Naive thymus-derived CD8-positive, alpha-beta T cell (primary cell): ENCODE measurements at regions not wholly inside any gene's neighbourhood (a gene's known extent, or its start where the extent isn't known, plus 50 kb on each side); places are given as distances from the start of the nearest gene placed in this dataset.
A peak's percentile ranks its signal among the peaks of the same experiment; 100 is the strongest.
"Not testable (repeated sequence)": the region's sequence is repeated elsewhere in the genome, so short reads cannot be mapped to it uniquely, and the experiment has no call there.

Experiments
- ATAC-seq, 2 donors: fragments of 150-1000 bp; cut with Tn5 transposase in 1 of 2; sonication (Bioruptor Pico), chemical (Tn5 transposase) in 1 of 2; 1 replicate in 1 of 2; 2 replicates in 1 of 2; pipeline ENCODE4 v1.10.0; 2021; ENCODE audit warnings: mild to moderate bottlenecking in 2 of 2, moderate library complexity in 2 of 2
- POLR2A ChIA-PET: fragments of 350-600 bp; sonication (Branson Sonifier 250); formaldehyde crosslinking; loops from one replicate; lab custom pipeline; 2021; ENCODE audit warnings: antibody characterized with exemption; lab: Charles Lee
- DNase-seq, 10 donors: peaks; one replicate each; pipeline versions ENCODE4 v3.0.0 to v3.0.0-alpha.2; 2020 to 2022
- H3K27ac Mint-ChIP-seq, 10 donors: one replicate each; pipeline ENCODE4 v1.8.0; 2020 to 2022; ENCODE audit warnings: mild to moderate bottlenecking in 10 of 10, mixed read lengths in 10 of 10, moderate library complexity in 4 of 10, inconsistent platforms in 1 of 10
- H3K27me3 Mint-ChIP-seq, 5 donors: one replicate each; pipeline ENCODE4 v1.8.0; 2021 to 2022; ENCODE audit warnings: mixed read lengths in 5 of 5
- H3K36me3 Mint-ChIP-seq, 3 donors: one replicate each; pipeline ENCODE4 v1.8.0; 2020 to 2022; ENCODE audit warnings: mixed read lengths in 3 of 3, mild to moderate bottlenecking in 2 of 3, inconsistent platforms in 1 of 3
- H3K4me1 Mint-ChIP-seq, 4 donors: one replicate each; pipeline ENCODE4 v1.8.0; 2021 to 2022; ENCODE audit warnings: mixed read lengths in 4 of 4
- H3K4me3 Mint-ChIP-seq, 10 donors: one replicate each; pipeline ENCODE4 v1.8.0; 2020 to 2022; ENCODE audit warnings: mild to moderate bottlenecking in 10 of 10, mixed read lengths in 10 of 10, moderate library complexity in 6 of 10, inconsistent platforms in 1 of 10
- H3K9me3 Mint-ChIP-seq, 9 donors: one replicate each; pipeline ENCODE4 v1.8.0; 2020 to 2022; ENCODE audit warnings: mixed read lengths in 9 of 9, mild to moderate bottlenecking in 3 of 9, inconsistent platforms in 1 of 9, moderate library complexity in 1 of 9

DNA sequence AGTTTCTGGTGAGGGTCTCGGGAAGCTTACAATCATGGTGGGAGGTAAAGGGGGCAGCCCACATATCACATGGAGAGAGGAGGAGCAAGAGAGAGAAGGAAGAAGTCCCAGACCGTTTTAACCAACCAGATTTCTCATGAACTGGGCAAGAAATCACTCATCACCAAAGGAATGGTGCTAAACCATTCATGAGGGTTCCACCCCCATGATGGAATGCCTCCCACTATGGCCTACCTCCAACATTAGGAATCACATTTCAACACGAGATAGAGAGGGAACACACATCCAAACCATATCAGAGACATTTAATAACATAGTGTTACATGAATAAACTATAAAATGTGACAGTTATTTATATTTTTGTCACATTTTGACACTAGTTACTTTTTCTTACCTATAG, 214.8 kb upstream of the MAGI2 start:
- DNase-seq (no peak), ATAC-seq (no peak)
- H3K27me3 Mint-ChIP-seq, result peaks cover 0 to 1% (median 0%) of the 10 kb centered on the region in 5 donors
- POLR2A ChIA-PET, result no interaction called here
- H3K36me3 Mint-ChIP-seq, result peaks cover 0 to 4% (median 3%) of the 10 kb centered on the region in 3 donors
- H3K4me3 Mint-ChIP-seq, result no peak overlapping the region
- peaks cover 0 to 5% (median 0%) of the 10 kb centered on the region in 9 donors for H3K9me3 Mint-ChIP-seq
- H3K27ac Mint-ChIP-seq, result no peak overlapping the region
- no peaks in the 10 kb centered on the region for H3K4me1 Mint-ChIP-seq

DNA sequence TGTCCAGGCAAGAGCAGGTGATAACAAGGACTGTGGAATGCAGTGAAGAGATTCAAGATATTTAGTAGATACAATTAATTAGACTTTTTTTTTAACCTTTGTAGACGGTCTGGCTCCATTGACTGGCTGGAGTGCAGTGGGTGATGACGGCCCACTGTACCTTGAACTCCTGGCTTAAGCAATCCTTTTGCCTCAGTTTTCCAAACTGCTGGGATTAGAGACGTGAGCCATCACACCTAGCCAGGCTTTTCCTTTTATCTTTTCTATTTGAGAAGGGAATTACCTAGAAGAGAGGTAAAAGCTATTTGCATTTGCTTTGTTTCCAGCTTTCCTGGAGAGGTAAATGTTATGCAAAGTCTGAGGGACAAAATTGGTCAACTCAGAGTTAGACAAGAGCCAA, 213.0 kb upstream of the MAGI2 start:
- Mint-ChIP-seq H3K4me1 (no peaks in the 10 kb centered on the region), H3K9me3 (peaks cover 0 to 5% (median 0%) of the 10 kb centered on the region in 9 donors), H3K36me3 (peaks cover 0 to 4% (median 3%) of the 10 kb centered on the region in 3 donors), H3K27me3 (peaks cover 0 to 1% (median 0%) of the 10 kb centered on the region in 5 donors), H3K4me3 (no peak overlapping the region), H3K27ac (no peak overlapping the region)
- ATAC-seq (no peak), DNase-seq (no peak)
- POLR2A ChIA-PET, result no interaction called here

DNA sequence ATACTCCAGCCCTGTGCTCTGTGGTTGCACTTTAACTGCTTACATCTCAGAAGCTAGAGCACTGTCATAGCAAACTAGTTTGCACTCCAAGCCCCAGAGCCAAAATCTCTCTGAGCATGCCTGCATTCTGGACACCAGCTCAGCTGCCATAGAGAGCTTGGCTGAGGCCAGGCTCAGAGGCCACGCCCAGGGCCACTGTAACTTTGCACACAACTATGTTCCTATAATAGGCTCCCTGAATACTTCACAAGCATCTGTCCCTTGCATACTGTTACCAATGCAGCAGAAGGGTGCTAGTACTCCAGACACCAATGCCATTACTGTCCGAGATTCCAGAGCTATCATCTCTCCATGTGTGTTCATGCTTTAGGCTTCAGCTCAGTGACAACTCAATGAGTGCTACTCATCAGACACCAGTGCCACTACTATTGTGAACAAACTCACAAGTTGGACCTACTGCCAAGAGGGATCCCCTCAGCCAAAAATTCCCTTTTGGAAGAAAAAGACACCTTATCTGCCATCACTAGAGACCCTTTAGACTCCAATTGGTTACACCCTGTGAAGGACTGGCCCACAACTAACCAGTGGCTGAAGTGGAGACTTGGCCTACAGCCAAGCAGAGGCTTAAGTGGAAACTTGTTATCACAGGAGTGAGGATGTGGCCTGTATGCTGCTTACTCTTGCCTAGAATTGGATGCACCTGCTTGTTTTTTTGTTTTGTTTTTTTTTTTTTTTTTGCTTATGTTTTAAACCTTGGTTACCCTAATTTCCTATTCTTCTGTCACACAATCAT, 211.6 kb upstream of the MAGI2 start:
- Mint-ChIP-seq H3K27ac (no peak overlapping the region), H3K27me3 (peaks cover 0 to 1% (median 0%) of the 10 kb centered on the region in 5 donors), H3K9me3 (peaks cover 0 to 5% (median 0%) of the 10 kb centered on the region in 9 donors), H3K4me1 (no peaks in the 10 kb centered on the region), H3K4me3 (no peak overlapping the region), H3K36me3 (peaks cover 0 to 3% (median 0%) of the 10 kb centered on the region in 3 donors)
- ATAC-seq (no peak), DNase-seq (no peak)
- POLR2A ChIA-PET, result no interaction called here

DNA sequence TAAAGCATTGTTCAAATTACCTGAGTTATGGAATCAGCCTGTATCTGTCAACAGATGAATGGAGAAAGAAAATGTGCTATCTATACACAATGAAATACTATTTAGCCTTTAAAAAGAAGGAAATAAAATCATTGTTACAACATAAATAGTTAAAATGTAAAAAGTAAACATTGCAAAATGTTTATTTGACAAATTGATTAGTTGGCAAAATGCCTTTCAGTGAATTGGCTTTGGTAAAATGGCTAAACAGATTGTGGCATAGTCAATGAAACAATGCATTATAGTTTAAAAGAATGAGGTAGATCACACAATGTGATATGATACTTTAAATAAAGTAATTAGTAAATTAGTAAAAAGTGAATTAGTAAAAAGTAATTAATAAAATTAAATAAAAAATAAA, 204.8 kb upstream of the MAGI2 start:
- POLR2A ChIA-PET, result no interaction called here
- Mint-ChIP-seq H3K27ac (no peak overlapping the region), H3K9me3 (peaks cover 0 to 3% (median 0%) of the 10 kb centered on the region in 9 donors), H3K27me3 (no peaks in the 10 kb centered on the region), H3K4me1 (no peaks in the 10 kb centered on the region), H3K36me3 (no peaks in the 10 kb centered on the region), H3K4me3 (no peak overlapping the region)
- DNase-seq, result no peak
- ATAC-seq, result no peak

DNA sequence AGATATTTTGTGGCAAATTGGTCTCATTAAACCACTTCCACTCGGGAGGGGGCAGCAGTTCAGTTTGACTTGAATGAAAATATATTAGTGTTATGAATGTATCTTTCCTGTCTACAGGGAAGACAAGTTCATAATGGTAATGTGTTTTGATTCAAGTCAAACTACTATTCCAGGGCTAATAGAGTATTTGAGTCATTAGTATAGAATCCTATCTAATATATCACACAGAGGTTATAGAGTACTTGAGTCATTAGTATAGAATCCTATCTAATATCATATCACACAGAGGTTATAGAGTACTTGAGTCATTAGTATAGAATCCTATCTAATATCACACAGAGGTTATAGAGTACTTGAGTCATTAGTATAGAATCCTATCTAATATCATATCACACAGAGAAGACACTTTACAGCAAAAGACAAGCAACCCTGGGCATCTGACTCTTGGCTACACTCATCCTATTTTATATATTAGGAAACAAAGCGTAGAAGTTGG, 199.7 kb upstream of the MAGI2 start:
- ATAC-seq (no peak), DNase-seq (no peak)
- Mint-ChIP-seq H3K4me3 (no peak overlapping the region), H3K27ac (no peak overlapping the region), H3K9me3 (peaks cover 0 to 2% (median 0%) of the 10 kb centered on the region in 9 donors), H3K27me3 (peaks cover 0 to 4% (median under 1%) of the 10 kb centered on the region in 5 donors), H3K36me3 (no peaks in the 10 kb centered on the region), H3K4me1 (no peaks in the 10 kb centered on the region)
- POLR2A ChIA-PET, result no interaction called here

DNA sequence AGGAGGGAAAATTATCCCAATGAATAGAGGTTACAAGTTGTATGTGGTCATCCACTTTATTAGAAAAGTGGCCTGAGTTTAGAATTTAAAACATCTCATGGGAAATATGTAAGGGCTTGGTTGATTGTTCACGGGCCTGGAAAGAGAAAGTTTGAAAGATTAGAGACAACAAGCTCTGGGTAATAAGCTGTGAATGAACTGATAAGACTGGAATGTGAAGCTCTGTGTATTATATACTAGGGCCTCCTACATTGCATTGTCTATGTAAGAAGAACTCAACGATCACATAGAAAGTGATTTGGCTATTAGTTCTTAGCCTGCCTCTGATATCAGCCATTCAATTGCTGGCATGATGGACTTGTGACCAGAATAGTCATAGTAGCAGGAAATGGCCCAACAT, 199.2 kb upstream of the MAGI2 start:
- ATAC-seq (no peak), DNase-seq (no peak)
- Mint-ChIP-seq H3K27me3 (peaks cover 0 to 10% (median 1%) of the 10 kb centered on the region in 5 donors), H3K4me3 (no peak overlapping the region), H3K27ac (no peak overlapping the region), H3K9me3 (no peaks in the 10 kb centered on the region), H3K4me1 (no peaks in the 10 kb centered on the region), H3K36me3 (no peaks in the 10 kb centered on the region)
- POLR2A ChIA-PET, result no interaction called here

DNA sequence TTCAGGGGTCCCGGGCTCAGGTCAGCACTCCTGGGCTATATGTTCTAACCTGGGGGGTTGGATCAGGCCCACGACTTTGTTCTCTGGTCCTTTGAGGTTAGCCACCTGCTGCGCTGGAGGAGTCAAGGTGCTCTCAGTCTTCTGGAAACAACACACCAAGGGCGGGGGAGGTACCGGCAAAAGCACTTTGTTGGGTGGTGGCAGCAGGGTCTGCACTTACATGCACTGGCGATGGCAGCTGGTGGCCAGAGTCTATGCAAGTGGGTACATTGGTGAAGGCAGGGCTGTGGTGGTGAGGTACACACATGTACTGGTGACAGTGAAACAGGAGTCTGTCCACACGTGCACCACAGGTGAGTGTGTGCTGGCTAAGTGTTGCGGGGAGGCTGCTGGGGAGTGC, 194.2 kb upstream of the MAGI2 start:
- Mint-ChIP-seq H3K36me3 (no peaks in the 10 kb centered on the region), H3K27me3 (peaks cover 0 to 14% (median 2%) of the 10 kb centered on the region in 5 donors), H3K9me3 (peaks cover 0 to 2% (median 0%) of the 10 kb centered on the region in 9 donors), H3K27ac (peak overlapping the region in 1 of 10 donors; percentile 61), H3K4me1 (no peaks in the 10 kb centered on the region), H3K4me3 (no peak overlapping the region)
- POLR2A ChIA-PET, result no interaction called here
- ATAC-seq (no peak), DNase-seq (no peak)

DNA sequence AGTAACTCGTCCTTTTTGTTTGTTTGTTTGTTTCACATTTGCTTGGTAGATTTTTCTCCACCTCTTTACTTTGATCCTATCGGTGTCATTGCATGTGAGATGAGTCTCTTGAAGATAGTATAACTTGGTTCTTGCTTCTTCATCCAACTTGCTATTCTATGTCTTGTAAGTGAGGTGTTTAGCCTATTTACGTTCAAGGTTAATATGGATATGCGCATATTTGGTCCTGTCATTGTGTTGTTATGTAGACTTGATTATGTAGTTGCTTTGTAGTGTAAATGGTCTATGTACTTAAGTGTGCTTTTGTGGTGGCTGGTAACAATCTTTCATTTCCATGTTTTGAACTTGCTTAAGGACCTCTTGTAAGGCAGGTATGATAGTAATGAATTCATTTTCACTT, 192.8 kb upstream of the MAGI2 start:
- H3K4me3 Mint-ChIP-seq, result no peak overlapping the region
- POLR2A ChIA-PET, result no interaction called here
- no peak overlapping the region for H3K27ac Mint-ChIP-seq
- H3K36me3 Mint-ChIP-seq, result no peaks in the 10 kb centered on the region
- H3K9me3 Mint-ChIP-seq, result peaks cover 0 to 2% (median 0%) of the 10 kb centered on the region in 9 donors
- no peaks in the 10 kb centered on the region for H3K4me1 Mint-ChIP-seq
- DNase-seq (no peak), ATAC-seq (no peak)
- H3K27me3 Mint-ChIP-seq, result peaks cover 0 to 18% (median 2%) of the 10 kb centered on the region in 5 donors

DNA sequence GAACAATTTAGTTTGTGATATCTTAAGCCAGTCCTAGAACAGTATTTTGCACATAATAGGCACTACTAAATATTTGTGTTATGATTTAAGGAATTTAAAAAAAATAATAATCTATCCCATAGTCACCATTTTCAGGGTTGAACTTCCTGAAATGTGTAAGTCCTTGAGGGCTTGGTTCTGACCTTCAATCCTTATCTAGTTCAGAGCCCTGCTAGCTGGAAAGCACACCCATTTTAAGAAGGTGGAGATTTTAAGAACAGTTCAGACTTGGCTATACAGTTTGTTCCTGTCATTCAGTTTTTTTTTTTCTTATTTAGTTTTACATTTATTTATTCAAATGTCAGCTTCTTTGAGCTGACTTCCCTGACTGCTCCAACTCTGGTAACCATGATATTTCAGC, 183.4 kb upstream of the MAGI2 start:
- no peak for ATAC-seq
- Mint-ChIP-seq H3K4me3 (no peak overlapping the region), H3K27ac (no peak overlapping the region), H3K4me1 (no peaks in the 10 kb centered on the region), H3K9me3 (peaks cover 0 to 5% (median 0%) of the 10 kb centered on the region in 9 donors), H3K27me3 (peaks cover 0 to 2% (median 0%) of the 10 kb centered on the region in 5 donors), H3K36me3 (peaks cover 0 to 2% (median 0%) of the 10 kb centered on the region in 3 donors)
- no peak for DNase-seq
- POLR2A ChIA-PET, result no interaction called here

DNA sequence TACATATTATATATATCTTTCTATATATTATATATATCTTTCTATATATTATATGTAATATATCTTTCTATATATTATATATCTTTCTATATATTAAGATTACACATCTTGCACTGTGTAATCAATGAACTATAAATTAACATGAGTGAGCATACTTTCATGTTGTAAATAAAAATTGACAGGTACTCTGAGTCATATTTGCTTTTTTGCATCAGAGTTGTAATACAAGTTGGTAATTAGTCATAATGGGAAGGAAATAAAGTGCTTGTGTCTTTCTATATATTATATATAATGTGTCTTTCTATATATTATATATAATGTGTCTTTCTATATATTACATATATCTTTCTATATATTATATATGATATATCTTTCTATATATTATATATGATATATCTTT, 172.5 kb upstream of the MAGI2 start:
- POLR2A ChIA-PET, H3K4me3 Mint-ChIP-seq, ATAC-seq, H3K27me3 Mint-ChIP-seq, H3K9me3 Mint-ChIP-seq, H3K36me3 Mint-ChIP-seq, H3K4me1 Mint-ChIP-seq, DNase-seq, H3K27ac Mint-ChIP-seq: not testable (repeated sequence)

DNA sequence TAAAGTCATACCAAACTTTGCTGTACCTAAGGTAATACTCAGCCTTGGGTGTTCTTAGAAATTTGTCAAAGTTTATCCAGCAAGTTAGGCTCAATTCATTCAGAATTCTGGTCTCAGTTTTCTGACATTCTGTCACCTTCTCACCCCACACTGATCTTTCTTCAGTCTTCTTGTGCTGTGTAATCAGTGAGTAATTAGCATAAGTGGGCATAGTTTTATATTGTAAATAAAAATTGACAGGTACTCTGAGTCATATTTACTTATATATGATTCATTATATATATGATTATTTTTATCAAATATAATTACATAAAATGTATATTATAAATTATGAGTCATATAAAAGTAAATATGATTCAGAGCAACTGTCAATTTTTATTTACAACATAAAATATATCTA, 170.9 kb upstream of the MAGI2 start:
- no peaks in the 10 kb centered on the region for H3K27me3 Mint-ChIP-seq
- H3K27ac Mint-ChIP-seq, result no peak overlapping the region
- no peak overlapping the region for H3K4me3 Mint-ChIP-seq
- H3K9me3 Mint-ChIP-seq, result peaks cover 0 to 2% (median 0%) of the 10 kb centered on the region in 9 donors
- POLR2A ChIA-PET, result no interaction called here
- ATAC-seq (no peak), DNase-seq (no peak)
- no peaks in the 10 kb centered on the region for H3K36me3 Mint-ChIP-seq
- H3K4me1 Mint-ChIP-seq, result no peaks in the 10 kb centered on the region

DNA sequence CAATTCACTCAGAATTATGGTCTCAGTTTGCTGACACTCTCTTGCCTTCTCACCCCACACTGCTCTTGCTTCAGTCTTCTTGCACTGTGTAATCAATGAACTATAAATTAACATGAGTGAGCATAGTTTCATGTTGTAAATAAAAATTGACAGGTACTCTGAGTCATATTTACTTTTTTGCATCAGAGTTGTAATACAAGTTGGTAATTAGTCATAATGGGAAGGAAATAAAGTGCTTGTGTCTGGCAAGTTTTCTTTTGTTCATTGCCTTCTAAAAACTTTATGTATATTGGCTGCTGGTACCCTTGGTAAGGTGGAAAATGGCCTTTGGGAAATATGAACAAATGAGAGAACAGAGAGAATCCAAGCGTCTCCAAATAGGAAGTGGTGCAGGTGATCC, 169.3 kb upstream of the MAGI2 start:
- Mint-ChIP-seq H3K27me3 (no peaks in the 10 kb centered on the region), H3K36me3 (no peaks in the 10 kb centered on the region), H3K27ac (no peak overlapping the region)

DNA sequence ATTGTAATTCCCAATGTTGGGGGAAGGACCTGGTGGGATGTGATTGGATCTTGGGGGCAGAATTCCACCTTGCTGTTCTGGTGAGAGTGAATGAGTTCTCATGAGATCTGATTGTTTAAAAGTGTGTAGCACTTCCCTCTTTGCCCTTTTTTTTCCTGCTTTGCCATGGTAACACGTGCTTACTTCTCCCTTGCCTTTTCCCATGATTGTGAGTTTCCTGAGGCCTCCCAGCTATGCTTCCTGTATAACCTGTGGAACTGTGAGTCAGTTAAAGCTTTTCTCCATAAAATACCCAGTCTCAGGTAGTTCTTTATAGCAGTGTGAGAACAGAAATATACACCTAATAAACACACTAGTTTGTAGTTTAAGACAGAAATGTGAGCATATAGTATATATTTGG, 166.8 kb upstream of the MAGI2 start:
- H3K27me3 Mint-ChIP-seq, result peaks cover 0 to 3% (median 0%) of the 10 kb centered on the region in 5 donors
- no peak overlapping the region for H3K4me3 Mint-ChIP-seq
- H3K9me3 Mint-ChIP-seq, result peaks cover 0 to 5% (median 0%) of the 10 kb centered on the region in 9 donors
- DNase-seq (no peak), ATAC-seq (no peak)
- H3K4me1 Mint-ChIP-seq, result no peaks in the 10 kb centered on the region
- no peaks in the 10 kb centered on the region for H3K36me3 Mint-ChIP-seq
- POLR2A ChIA-PET, result no interaction called here
- H3K27ac Mint-ChIP-seq, result no peak overlapping the region

More for the DNA sequence above, 169.3 kb upstream of the MAGI2 start:
- ATAC-seq, result no peak
- H3K9me3 Mint-ChIP-seq, result peaks cover 0 to 2% (median 0%) of the 10 kb centered on the region in 9 donors
- no peak for DNase-seq
- no peaks in the 10 kb centered on the region for H3K4me1 Mint-ChIP-seq
- H3K4me3 Mint-ChIP-seq, result no peak overlapping the region
- POLR2A ChIA-PET, result no interaction called here
